Thyroid gland (tissue), 4 donors: ENCODE measurements at regions not wholly inside any gene's neighbourhood (a gene's known extent, or its start where the extent isn't known, plus 50 kb on each side); places are given as distances from the start of the nearest gene placed in this dataset.

Experiments
- DNase-seq, 2 donors: peaks; one replicate each; pipeline ENCODE4 v3.0.0-alpha.2; 2019
- H3K27ac ChIP-seq, 3 donors: fragments of 200-600 bp; sonication (generic); 1 replicate in 2 of 3; 2 replicates in 1 of 3; pipeline ENCODE4 v1.5.1; 2016 to 2019; ENCODE audit warnings: mild to moderate bottlenecking in 1 of 3, moderate library complexity in 1 of 3
- H3K27me3 ChIP-seq: fragments of 200-600 bp; sonication (generic); one replicate; pipeline ENCODE4 v1.5.1; 2019
- H3K36me3 ChIP-seq, 2 donors: fragments of 200-600 bp; sonication (generic); one replicate each; pipeline ENCODE4 v1.5.1; 2016 to 2019
- H3K4me1 ChIP-seq, 2 donors: fragments of 200-600 bp; sonication (generic); one replicate each; pipeline ENCODE4 v1.5.1; 2017 to 2019
- H3K4me3 ChIP-seq, 3 donors: fragments of 200-600 bp; sonication (generic); replicated peaks in 1 of 3; 1 replicate in 2 of 3; 2 replicates in 1 of 3; pipeline ENCODE4 v1.5.1; 2016; ENCODE audit warnings: mild to moderate bottlenecking in 1 of 3
- H3K9me3 ChIP-seq: fragments of 200-600 bp; sonication (generic); one replicate; pipeline ENCODE4 v1.5.1; 2017
- POLR2A ChIP-seq, 2 donors: fragments of 450-650 bp; IDR thresholded peaks; one replicate each; pipeline ENCODE4 v1.6.1; 2017; ENCODE audit warnings: antibody characterized with exemption in 2 of 2, mild to moderate bottlenecking in 2 of 2, moderate library complexity in 1 of 2
- WGBS, 2 donors: methylation state at CpG; one replicate each; pipeline ENCODE4 v1.1.5; 2017; 5-methylcytosine and 5-hydroxymethylcytosine counted together
- intact Hi-C: fragments of 100-400 bp; cut with DNase I; formaldehyde crosslinking; loops from one replicate; pipeline ENCODE4 v1.15.1; 2023
- TF ChIP-seq, protein P1 (sequence below), 6 experiments: fragments of 200-600 bp in 3 of 6; fragments of 450-650 bp in 3 of 6; sonication (generic) in 3 of 6; IDR thresholded peaks; one replicate each; pipeline ENCODE4 v1.5.1; 2016 to 2019; ENCODE audit warnings: antibody characterized with exemption in 6 of 6, mild to moderate bottlenecking in 2 of 6, inconsistent platforms in 1 of 6, moderate library complexity in 1 of 6

DNA sequence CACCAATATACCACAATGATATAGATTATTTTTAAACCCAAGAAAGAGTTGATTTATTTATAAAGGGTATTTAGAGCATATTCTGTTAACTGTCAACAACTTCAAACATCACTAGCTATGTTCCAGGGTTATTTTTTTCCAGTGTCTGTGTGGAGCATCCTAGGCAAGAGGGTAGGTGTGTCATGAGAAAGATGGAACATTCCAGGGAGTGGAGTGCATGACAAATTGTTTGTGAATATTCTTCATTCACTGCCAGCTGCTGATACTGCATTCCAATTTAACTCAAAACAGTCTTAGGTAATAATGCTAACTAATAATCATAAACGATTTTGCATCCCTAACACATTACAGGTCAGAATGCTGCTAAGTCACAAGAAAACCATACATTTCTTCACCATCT is 148.7 kb upstream of the RASGEF1B start:
- no peak for TF ChIP-seq POLR2A (IDR thresholded peaks at IDR 0.05)
- TF ChIP-seq, protein P1, sequence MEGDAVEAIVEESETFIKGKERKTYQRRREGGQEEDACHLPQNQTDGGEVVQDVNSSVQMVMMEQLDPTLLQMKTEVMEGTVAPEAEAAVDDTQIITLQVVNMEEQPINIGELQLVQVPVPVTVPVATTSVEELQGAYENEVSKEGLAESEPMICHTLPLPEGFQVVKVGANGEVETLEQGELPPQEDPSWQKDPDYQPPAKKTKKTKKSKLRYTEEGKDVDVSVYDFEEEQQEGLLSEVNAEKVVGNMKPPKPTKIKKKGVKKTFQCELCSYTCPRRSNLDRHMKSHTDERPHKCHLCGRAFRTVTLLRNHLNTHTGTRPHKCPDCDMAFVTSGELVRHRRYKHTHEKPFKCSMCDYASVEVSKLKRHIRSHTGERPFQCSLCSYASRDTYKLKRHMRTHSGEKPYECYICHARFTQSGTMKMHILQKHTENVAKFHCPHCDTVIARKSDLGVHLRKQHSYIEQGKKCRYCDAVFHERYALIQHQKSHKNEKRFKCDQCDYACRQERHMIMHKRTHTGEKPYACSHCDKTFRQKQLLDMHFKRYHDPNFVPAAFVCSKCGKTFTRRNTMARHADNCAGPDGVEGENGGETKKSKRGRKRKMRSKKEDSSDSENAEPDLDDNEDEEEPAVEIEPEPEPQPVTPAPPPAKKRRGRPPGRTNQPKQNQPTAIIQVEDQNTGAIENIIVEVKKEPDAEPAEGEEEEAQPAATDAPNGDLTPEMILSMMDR (IDR thresholded peaks at IDR 0.05): no peak
- intact Hi-C loops: no loop called here
- H3K4me1 ChIP-seq: no peaks in the 10 kb centered on the region
- H3K9me3 ChIP-seq: no peaks in the 10 kb centered on the region
- no peak overlapping the region for H3K27ac ChIP-seq
- DNase-seq: no peak
- H3K4me3 ChIP-seq: no peak overlapping the region
- no peaks in the 10 kb centered on the region for H3K27me3 ChIP-seq
- no peaks in the 10 kb centered on the region for H3K36me3 ChIP-seq
- WGBS, 2 donors: 85 to 89% methylated on average over 1 of the region's 1 CpG

DNA sequence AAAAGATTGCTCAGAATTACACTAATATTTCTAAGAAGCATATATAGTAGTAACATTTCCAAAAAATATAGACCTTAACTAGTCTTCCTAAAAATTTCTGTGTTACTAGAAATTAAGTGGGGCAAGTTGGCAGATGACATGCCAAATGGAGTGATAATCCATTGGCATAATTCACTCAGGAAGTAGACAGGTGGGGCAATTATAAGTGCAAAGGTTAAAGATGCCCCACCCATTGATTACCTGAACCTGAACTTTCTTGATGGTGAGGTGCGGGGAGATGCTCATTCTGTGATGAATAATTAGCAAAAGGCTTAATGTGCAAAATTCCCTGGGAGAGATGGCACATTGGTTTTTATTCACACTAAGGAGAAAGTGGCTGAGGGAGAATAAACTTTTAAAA is 145.8 kb upstream of the RASGEF1B start:
- TF ChIP-seq, protein P1 (IDR thresholded peaks at IDR 0.05): no peak
- TF ChIP-seq POLR2A (IDR thresholded peaks at IDR 0.05): no peak
- H3K4me3 ChIP-seq: no peak overlapping the region
- no peaks in the 10 kb centered on the region for H3K4me1 ChIP-seq
- intact Hi-C loops: no loop called here
- no peak for DNase-seq
- no peaks in the 10 kb centered on the region for H3K27me3 ChIP-seq
- WGBS, 2 donors: 96 to 100% methylated on average over 1 of the region's 1 CpG
- H3K9me3 ChIP-seq: no peaks in the 10 kb centered on the region
- H3K36me3 ChIP-seq: no peaks in the 10 kb centered on the region
- no peak overlapping the region for H3K27ac ChIP-seq

DNA sequence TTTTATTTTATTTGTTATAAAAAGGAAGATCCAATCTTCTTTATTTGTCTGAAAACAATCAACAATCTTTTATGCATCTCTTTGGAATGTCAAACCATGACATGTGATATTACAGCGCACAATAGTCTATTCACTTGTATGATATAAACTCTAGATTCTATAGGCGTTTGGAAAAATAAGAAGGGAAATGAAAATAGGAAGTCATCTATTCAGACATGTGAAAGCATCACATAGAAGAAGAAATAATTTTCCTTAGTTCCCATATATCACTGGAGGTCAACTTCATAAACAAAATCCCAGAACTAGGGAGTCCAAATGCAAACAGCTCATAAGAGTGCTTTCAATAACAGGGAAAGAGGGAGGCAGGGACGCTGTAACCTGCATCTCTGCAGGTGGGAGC is 139.5 kb upstream of the RASGEF1B start:
- Histone ChIP-seq H3K9me3 (no peaks in the 10 kb centered on the region), H3K27ac (no peak overlapping the region), H3K36me3 (no peaks in the 10 kb centered on the region), H3K4me3 (no peak overlapping the region), H3K27me3 (no peaks in the 10 kb centered on the region), H3K4me1 (peaks cover 0 to 8% of the 10 kb centered on the region in 2 donors)
- DNase-seq: no peak
- intact Hi-C loops: no loop called here
- TF ChIP-seq POLR2A (IDR thresholded peaks at IDR 0.05): no peak
- TF ChIP-seq, protein P1 (IDR thresholded peaks at IDR 0.05): no peak
- 83 to 90% methylated on average over 3 of the region's 3 CpGs for WGBS, 2 donors

DNA sequence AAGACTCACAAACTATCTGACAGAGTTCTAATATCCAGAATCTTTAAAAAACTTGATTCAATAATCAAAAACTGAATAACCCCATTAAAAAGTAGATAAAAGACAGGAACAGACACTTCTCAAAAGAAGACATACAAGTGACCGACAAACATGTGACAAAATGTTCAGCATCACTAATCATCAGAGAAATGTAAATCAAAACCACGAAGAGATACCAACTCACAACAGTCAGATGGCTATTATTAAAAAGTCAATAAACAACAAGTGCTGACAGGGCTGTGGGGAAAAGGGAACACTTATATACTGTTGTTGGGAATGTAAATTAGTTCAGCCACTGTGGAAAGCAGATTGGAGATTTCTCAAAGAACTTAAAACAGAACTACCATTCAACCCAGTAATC is 138.1 kb upstream of the RASGEF1B start:
- H3K4me3 ChIP-seq: no peak overlapping the region
- no peaks in the 10 kb centered on the region for H3K36me3 ChIP-seq
- WGBS, 2 donors: 87 to 93% methylated on average over 2 of the region's 2 CpGs
- H3K4me1 ChIP-seq: peaks cover 0 to 8% of the 10 kb centered on the region in 2 donors
- H3K27me3 ChIP-seq: no peaks in the 10 kb centered on the region
- TF ChIP-seq, protein P1 (IDR thresholded peaks at IDR 0.05): no peak
- DNase-seq: no peak
- H3K9me3 ChIP-seq: no peaks in the 10 kb centered on the region
- intact Hi-C loops: no loop called here
- H3K27ac ChIP-seq: no peak overlapping the region

DNA sequence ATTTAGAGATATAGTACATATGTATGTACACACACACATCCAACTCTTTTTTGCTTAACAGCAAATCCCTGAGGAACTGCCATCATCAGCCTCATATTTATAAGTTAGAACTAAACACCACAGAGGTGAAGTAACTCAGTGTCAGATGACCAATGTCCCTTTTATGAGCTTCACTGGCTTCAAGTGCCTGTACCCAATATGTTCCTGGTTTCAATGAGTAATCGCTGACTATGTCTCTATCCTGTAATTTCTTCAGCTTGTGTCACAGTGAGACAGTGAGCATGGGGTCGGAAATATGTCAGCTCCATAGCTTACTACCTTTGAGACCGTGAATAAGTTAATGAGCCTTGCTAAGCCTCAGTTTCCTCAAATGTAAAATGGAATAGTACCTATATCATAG is 136.2 kb upstream of the RASGEF1B start:
- no peak for DNase-seq
- Histone ChIP-seq H3K9me3 (no peaks in the 10 kb centered on the region), H3K36me3 (no peaks in the 10 kb centered on the region), H3K27ac (no peak overlapping the region), H3K4me3 (no peak overlapping the region), H3K4me1 (peaks cover 0 to 8% of the 10 kb centered on the region in 2 donors), H3K27me3 (no peaks in the 10 kb centered on the region)
- intact Hi-C loops: no loop called here
- WGBS, 2 donors: 89% methylated on average over 3 of the region's 3 CpGs
- no peak for TF ChIP-seq POLR2A (IDR thresholded peaks at IDR 0.05)
- TF ChIP-seq, protein P1 (IDR thresholded peaks at IDR 0.05): no peak
